Kidney epithelial cell (primary cell): ENCODE measurements at regions not wholly inside any gene's neighbourhood (a gene's known extent, or its start where the extent isn't known, plus 50 kb on each side); places are given as distances from the start of the nearest gene placed in this dataset.

ENCODE experiments used
- DNase-seq: peaks from one replicate; pipeline ENCODE4 v3.0.0-alpha.2; 2010; ENCODE audit warnings: low read depth
- H3K27me3 ChIP-seq: 2 replicates; pipeline ENCODE4 v1.6.0; 2011; ENCODE audit warnings: low read length; ENCODE audit not compliant: control insufficient read depth, insufficient read depth
- H3K36me3 ChIP-seq: 2 replicates; pipeline ENCODE4 v1.5.1; 2011; ENCODE audit warnings: low read length; ENCODE audit not compliant: control insufficient read depth, insufficient read depth
- H3K4me3 ChIP-seq: 2 replicates; pipeline ENCODE4 v1.5.1; 2011; ENCODE audit warnings: low read depth, mild to moderate bottlenecking, control low read depth, low read length
- TF ChIP-seq, protein P1 (sequence below): IDR thresholded peaks from 2 replicates; pipeline ENCODE4 v1.5.1; 2011; ENCODE audit warnings: mild to moderate bottlenecking, moderate library complexity, low read length, control low read depth, inconsistent platforms; ENCODE audit not compliant: insufficient read depth, poor library complexity, severe bottlenecking

DNA sequence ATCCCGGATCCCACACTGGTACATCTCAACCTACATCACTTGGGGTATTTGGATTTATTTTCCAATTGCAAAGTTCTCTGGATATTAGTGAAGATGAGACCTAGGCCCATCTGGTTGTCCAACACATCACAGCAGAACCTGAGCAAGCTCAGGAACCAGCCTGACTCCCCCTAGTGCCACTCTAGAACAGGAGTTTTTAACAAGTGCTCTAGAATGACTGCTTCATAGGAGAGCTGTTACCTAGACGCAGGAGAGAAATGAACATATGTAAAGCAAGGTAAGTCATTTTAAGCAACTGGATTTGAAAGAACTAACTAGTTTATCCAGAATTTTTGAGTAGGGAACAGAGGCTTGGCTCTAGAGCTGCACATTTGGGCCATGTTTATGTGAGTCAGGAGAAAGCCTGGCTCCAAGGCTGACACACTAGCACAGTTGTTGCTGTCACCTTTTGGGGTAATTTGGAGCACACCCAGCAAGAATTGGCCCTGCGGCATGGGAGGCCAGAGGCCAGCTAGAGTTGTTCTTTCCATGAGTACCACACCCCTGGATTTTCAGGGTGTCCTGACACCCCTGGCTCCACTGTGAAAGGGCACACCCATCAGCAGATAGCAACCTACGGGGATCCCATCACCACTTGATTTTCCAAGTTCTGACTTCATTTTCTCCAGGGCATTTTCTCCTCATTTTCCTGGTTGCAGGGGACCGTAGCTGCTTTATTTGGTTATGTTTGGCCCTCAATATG, 110.9 kb upstream of the LPAR1 start:
- TF ChIP-seq, protein P1, sequence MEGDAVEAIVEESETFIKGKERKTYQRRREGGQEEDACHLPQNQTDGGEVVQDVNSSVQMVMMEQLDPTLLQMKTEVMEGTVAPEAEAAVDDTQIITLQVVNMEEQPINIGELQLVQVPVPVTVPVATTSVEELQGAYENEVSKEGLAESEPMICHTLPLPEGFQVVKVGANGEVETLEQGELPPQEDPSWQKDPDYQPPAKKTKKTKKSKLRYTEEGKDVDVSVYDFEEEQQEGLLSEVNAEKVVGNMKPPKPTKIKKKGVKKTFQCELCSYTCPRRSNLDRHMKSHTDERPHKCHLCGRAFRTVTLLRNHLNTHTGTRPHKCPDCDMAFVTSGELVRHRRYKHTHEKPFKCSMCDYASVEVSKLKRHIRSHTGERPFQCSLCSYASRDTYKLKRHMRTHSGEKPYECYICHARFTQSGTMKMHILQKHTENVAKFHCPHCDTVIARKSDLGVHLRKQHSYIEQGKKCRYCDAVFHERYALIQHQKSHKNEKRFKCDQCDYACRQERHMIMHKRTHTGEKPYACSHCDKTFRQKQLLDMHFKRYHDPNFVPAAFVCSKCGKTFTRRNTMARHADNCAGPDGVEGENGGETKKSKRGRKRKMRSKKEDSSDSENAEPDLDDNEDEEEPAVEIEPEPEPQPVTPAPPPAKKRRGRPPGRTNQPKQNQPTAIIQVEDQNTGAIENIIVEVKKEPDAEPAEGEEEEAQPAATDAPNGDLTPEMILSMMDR: no peak
- Histone ChIP-seq H3K27me3 (no peaks in the 10 kb centered on the region), H3K36me3 (no peaks in the 10 kb centered on the region), H3K4me3 (no peak overlapping the region)
- DNase-seq: no peak

DNA sequence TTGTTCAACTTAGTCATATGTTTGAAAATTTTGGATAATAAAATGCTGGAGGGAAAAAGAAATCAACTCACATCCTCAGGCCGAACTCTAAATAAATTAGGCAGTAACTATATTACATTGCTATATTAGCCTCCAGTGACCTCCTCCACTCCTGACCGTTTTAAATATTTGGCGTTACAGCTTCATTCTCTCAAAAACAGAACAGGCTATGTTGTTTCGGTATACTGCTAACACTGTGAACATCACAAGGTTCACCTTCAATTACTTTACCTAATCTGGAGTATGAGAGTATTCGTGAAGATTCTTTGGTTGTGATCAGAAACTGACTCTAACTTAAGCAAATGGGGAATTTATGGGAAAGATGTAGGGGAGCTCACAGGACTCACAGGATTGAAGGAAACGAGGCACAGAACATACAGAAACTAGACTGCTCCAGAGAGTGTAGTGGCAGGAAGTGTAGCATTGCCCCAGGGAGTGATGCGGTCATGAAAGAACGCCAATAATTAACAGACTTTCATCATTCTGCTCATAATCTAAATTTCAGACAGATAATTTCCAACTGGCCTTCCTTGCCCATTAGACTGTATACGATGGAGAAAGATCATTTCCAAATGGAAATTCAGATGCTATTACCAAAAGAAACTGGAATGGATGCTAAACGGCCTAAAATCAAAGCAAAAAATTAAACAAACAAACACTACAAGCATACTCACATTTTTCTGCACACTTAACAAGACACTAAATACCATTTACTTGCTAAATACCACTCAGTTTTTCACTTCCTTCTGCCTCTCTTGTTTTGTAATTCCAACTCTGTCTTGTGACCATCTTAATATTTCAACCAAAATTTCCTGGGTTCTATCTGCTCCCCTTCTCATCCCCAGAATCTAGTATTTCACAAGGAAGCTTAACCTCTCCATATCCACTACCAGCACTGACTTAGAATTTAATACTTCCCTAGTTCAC, 110.1 kb upstream of the LPAR1 start:
- Histone ChIP-seq H3K4me3 (no peak overlapping the region), H3K36me3 (no peaks in the 10 kb centered on the region), H3K27me3 (no peaks in the 10 kb centered on the region)
- TF ChIP-seq, protein P1: no peak
- DNase-seq: no peak

DNA sequence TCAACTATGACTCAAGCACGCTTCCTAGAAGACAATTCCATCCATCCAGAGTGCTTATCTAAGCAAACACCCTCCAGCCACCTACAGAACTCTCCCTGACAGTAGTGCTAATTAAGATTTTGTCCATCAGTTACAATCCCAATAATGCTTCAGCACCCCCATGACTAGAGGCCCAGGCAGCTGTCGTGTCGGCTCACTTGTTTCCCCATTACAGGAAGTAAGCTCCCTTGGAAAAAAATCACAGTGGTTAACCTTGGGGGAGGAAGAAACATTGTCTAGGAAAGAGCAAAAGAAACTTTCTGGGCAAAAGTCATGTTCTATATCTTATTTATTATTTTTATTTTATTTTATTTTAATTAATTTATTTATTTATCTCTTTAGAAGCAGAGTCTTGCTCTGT, 108.8 kb upstream of the LPAR1 start:
- no peak for DNase-seq
- Histone ChIP-seq H3K27me3 (no peaks in the 10 kb centered on the region), H3K36me3 (no peaks in the 10 kb centered on the region), H3K4me3 (no peak overlapping the region)
- TF ChIP-seq, protein P1: no peak

DNA sequence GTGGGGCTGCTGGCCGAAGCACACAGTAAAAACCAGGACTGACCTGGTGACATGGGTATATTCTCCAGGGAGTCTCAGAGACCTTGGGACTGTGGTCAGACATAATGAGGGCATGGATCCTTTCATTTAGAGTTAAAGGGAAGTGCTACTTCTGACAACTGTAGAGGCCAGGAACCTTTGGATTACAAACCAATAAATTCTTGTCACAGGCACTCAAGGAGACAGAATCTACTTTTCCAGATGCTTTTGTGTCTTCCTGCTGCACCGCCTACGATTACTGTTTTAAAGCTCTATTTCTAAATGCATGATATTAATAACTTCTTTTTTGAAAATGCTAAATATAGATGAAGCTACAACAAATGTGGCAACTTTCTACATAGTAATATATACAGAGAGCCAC, 106.5 kb upstream of the LPAR1 start:
- TF ChIP-seq, protein P1: no peak
- Histone ChIP-seq H3K27me3 (no peaks in the 10 kb centered on the region), H3K36me3 (no peaks in the 10 kb centered on the region), H3K4me3 (no peak overlapping the region)
- no peak for DNase-seq

DNA sequence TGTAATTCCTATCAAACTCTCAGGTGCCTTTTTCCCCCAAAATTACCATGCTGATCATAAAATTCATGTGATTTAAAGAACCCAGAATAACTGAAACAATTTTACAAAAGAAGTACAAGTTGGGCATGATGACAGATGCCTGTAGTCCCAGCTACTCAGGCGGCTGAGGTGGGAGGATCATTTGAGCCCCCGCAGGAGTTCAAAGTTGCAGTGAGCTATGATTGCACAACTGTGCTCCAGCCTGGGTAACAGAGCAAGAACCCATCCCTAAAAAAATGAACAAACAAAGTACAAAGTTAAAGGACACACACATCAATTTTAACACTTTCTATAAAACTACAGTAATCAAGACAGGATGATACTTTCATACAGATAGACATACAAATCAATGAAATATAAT, 97.9 kb upstream of the LPAR1 start:
- no peak overlapping the region for H3K4me3 ChIP-seq
- TF ChIP-seq, protein P1: no peak

DNA sequence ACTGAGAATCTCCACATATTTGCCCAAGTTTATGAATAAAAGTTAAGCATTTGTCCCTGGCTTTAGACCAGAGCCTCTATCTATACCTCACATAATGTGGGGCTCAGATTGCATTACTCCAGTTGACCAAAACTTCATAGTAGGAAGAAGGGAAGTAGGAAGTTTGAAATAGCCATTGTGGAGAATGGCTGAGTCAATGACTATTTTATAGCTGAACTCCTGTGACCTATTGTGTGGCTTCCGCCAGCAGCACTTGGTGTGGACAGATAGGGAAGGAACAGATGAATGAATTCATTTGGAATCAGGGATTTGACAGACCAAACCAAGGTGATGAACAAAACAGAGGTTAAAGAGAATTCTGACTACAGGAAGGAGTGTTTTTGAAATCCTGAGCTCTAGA, 92.9 kb upstream of the LPAR1 start:
- DNase-seq: no peak
- H3K27me3 ChIP-seq: no peaks in the 10 kb centered on the region
- TF ChIP-seq, protein P1: no peak
- H3K36me3 ChIP-seq: no peaks in the 10 kb centered on the region
- no peak overlapping the region for H3K4me3 ChIP-seq

More for the DNA sequence above, 97.9 kb upstream of the LPAR1 start:
- Histone ChIP-seq H3K36me3 (no peaks in the 10 kb centered on the region), H3K27me3 (no peaks in the 10 kb centered on the region)
- no peak for DNase-seq
